K562 (cell line): ENCODE measurements at regions not wholly inside any gene's neighbourhood (a gene's known extent, or its start where the extent isn't known, plus 50 kb on each side); places are given as distances from the start of the nearest gene placed in this dataset.

ENCODE experiments used
- FOXA3 ChIP-seq, 2 experiments: fragments of 450-650 bp in 1 of 2; sonication (generic) in 1 of 2; formaldehyde crosslinking; IDR thresholded peaks in 1 of 2; conservative IDR thresholded peaks in 1 of 2; 2 replicates each; pipeline versions ENCODE4 v1.4.0 to v1.8.0; 2020 to 2022; ENCODE audit warnings: mild to moderate bottlenecking in 2 of 2, missing genetic modification reagents in 1 of 2
- GATAD2B ChIP-seq: fragments of 450-650 bp; IDR thresholded peaks from 2 replicates; pipeline ENCODE4 v1.6.1; 2017; ENCODE audit warnings: mild to moderate bottlenecking, borderline replicate concordance
- NCOA1 ChIP-seq: fragments of 450-650 bp; IDR thresholded peaks from 2 replicates; pipeline ENCODE4 v1.6.1; 2016; ENCODE audit warnings: low read depth
- REST ChIP-seq, 2 experiments: fragments of 450-650 bp; formaldehyde crosslinking in 1 of 2; IDR thresholded peaks; 2 replicates each; pipeline versions ENCODE4 v1.4.0 to v1.6.1; 2014 to 2020; ENCODE audit warnings: mild to moderate bottlenecking in 2 of 2, borderline replicate concordance in 1 of 2, low read depth in 1 of 2
- SREBF2 ChIP-seq: sonication (generic); formaldehyde crosslinking; IDR thresholded peaks from 2 replicates; pipeline ENCODE4 v1.4.0; 2020; ENCODE audit warnings: mild to moderate bottlenecking, missing genetic modification reagents
- THRA ChIP-seq: fragments of 450-650 bp; IDR thresholded peaks from 2 replicates; pipeline ENCODE4 v1.6.1; 2017; ENCODE audit warnings: mild to moderate bottlenecking, moderate library complexity
- ZNF146 ChIP-seq: IDR thresholded peaks from one replicate; pipeline ENCODE4 v1.6.1; 2018; ENCODE audit warnings: missing compliant biosample characterization; ENCODE audit not compliant: unreplicated experiment
- ZNF764 ChIP-seq: fragments of 250-450 bp; sonication (Bioruptor Pico); IDR thresholded peaks from 2 replicates; pipeline ENCODE4 v1.4.0; 2020; ENCODE audit warnings: low read depth, mild to moderate bottlenecking, moderate library complexity

- TF ChIP-seq REST (IDR thresholded peaks at IDR 0.05; ENCODE audit: borderline replicate concordance) (no peak), REST (CRISPR knock-in tag; IDR thresholded peaks at IDR 0.05; ENCODE audit: low read depth) (no peak), NCOA1 (no peak), GATAD2B (no peak), FOXA3 (CRISPR knock-in tag; conservative IDR thresholded peaks at IDR 0.05 in 1 of 2, IDR thresholded peaks at IDR 0.05 in 1 of 2) (no peak), ZNF146 (CRISPR knock-in tag) (no peak), ZNF764 (CRISPR knock-in tag) (no peak), THRA (no peak), SREBF2 (no peak)
These were observed 121.1 kb upstream of the ZEB1 start (continued) for GRCh38 chr10:31197886-31198285.
